ENCODE measurements at regions not wholly inside any gene's neighbourhood (a gene's known extent, or its start where the extent isn't known, plus 50 kb on each side); places are given as distances from the start of the nearest gene placed in this dataset.

DNA sequence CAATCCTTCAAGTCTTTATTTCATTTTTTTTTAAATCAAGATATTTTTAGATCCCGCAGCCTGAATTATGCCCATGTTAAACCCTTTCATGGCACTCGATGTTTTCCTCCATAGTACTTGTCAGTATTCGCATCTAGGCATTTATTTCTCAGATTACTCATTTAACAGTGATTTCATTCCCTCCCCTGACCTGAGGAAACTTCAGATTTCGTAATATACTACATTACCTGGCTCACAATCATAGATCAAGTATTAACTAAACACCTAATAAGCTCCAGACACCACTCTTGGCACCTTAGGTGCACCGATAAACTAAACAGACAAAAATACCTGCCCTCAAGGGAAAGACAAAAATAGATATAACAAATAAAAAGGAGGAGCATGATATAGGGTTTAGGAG, 413.2 kb upstream of the GJE1 start:
- no peak overlapping the region for H3K4me3 Mint-ChIP-seq
- H3K36me3 Mint-ChIP-seq (ENCODE audit: low read depth): peaks cover 2% of the 10 kb centered on the region
- ATAC-seq (no peak), DNase-seq (no peak)
- no peak overlapping the region for H3K27ac Mint-ChIP-seq
- no peaks in the 10 kb centered on the region for H3K9me3 ChIP-seq (ENCODE audit: control insufficient read depth, low read length, poor library complexity, severe bottlenecking)
- H3K27me3 Mint-ChIP-seq: peaks cover 10% of the 10 kb centered on the region
- peaks cover 5% of the 10 kb centered on the region for H3K4me1 Mint-ChIP-seq

DNA sequence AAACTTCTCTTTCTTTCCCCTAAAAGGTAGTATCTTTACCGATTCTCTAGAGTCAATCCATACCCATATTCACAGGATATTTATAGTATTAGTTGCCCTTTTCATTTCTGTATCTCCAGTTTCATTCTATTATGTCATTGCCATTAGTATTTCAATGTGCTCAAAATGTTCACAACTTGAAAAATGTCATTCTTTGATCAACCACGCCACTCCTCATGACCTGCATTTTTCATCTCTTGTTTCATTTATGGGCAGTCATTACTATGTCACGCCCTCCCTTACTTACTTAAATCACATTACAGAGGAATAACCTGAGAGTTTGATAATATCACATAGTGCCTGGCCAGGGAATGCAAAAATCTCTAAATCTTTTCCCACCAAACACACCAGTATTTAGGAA, 427.3 kb upstream of the GJE1 start:
- H3K27ac Mint-ChIP-seq: no peak overlapping the region
- no peaks in the 10 kb centered on the region for H3K9me3 ChIP-seq (ENCODE audit: control insufficient read depth, low read length, poor library complexity, severe bottlenecking)
- H3K36me3 Mint-ChIP-seq (ENCODE audit: low read depth): peaks cover 4% of the 10 kb centered on the region
- H3K4me1 Mint-ChIP-seq: peaks cover 2% of the 10 kb centered on the region
- no peak for ATAC-seq
- DNase-seq: no peak
- no peaks in the 10 kb centered on the region for H3K27me3 Mint-ChIP-seq
- no peak overlapping the region for H3K4me3 Mint-ChIP-seq

DNA sequence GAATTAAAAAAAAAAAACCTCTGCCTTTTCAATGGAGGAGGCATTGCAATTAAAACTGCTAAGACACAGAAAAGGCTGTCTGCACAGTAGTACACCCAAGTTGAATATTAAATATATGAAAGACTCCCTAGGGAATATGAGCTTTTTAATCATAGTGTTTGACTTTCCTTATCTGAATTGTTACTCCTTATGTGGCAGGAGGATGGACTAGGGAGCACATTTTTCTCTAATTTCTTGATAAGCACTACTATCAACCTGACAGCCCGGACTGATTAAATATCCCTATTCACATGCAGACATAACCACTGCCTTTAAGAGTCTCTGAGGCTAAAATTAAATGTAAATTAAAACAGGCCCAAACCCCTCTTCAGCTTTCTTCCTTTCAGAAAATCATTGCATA, 428.6 kb upstream of the GJE1 start:
- Mint-ChIP-seq H3K27ac (no peak overlapping the region), H3K27me3 (no peaks in the 10 kb centered on the region), H3K36me3 (ENCODE audit: low read depth) (peaks cover 2% of the 10 kb centered on the region), H3K4me1 (peaks cover 2% of the 10 kb centered on the region), H3K4me3 (no peak overlapping the region)
- no peak for ATAC-seq
- no peak for DNase-seq
- H3K9me3 ChIP-seq (ENCODE audit: control insufficient read depth, low read length, poor library complexity, severe bottlenecking): no peaks in the 10 kb centered on the region

GRCh38 chr6:141701732-141702131, 431.0 kb upstream of the GJE1 start:
- H3K9me3 ChIP-seq (ENCODE audit: control insufficient read depth, low read length, poor library complexity, severe bottlenecking): no peaks in the 10 kb centered on the region
- Mint-ChIP-seq H3K36me3 (ENCODE audit: low read depth) (no peaks in the 10 kb centered on the region), H3K4me3 (no peak overlapping the region), H3K27ac (no peak overlapping the region), H3K4me1 (peaks cover 2% of the 10 kb centered on the region), H3K27me3 (no peaks in the 10 kb centered on the region)
- ATAC-seq (no peak), DNase-seq (no peak)

DNA sequence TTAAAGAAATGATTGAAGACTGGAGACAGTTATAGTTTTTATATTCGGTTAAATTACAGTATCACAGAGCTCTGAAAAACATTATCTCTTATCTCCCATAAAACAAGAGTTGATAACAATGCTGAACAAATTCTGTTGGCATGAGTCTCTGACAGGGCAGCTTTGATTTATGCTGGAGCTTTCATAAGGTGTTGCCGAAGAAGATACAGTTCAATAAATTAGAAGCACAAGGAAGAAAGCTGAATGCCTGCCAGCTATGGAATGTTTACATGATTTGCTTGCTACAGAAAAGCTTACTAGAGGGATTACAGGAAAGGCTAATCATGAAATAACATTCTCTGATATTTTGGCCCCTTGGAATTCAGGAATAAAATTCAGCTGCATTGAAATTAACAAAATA, 431.9 kb upstream of the GJE1 start:
- Mint-ChIP-seq H3K27ac (no peak overlapping the region), H3K36me3 (ENCODE audit: low read depth) (no peaks in the 10 kb centered on the region), H3K4me1 (peaks cover 4% of the 10 kb centered on the region), H3K4me3 (no peak overlapping the region), H3K27me3 (no peaks in the 10 kb centered on the region)
- no peaks in the 10 kb centered on the region for H3K9me3 ChIP-seq (ENCODE audit: control insufficient read depth, low read length, poor library complexity, severe bottlenecking)
- DNase-seq (no peak), ATAC-seq (no peak)

DNA sequence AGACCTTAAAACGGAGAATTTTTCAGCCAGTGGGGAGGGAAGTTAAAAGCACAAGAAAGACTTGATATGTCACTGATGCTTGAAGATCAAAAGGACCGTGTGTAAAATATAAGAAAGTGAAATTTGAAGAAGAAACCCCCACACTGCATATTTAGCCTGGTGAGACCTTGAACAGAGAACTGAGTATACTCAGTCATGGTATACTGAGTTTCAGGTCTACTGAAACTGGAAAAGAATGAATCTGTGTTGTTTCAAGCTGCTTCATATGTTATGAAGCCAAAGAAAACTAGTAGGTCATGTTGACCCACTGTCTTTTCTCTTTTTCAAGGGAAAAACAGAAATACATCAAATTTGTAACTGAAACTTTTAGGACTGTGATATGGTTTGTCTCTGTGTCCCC, 443.8 kb upstream of the GJE1 start:
- Mint-ChIP-seq H3K4me3 (no peak overlapping the region), H3K27me3 (no peaks in the 10 kb centered on the region), H3K27ac (no peak overlapping the region), H3K36me3 (ENCODE audit: low read depth) (no peaks in the 10 kb centered on the region), H3K4me1 (no peaks in the 10 kb centered on the region)
- ATAC-seq (no peak), DNase-seq (no peak)
- H3K9me3 ChIP-seq (ENCODE audit: control insufficient read depth, low read length, poor library complexity, severe bottlenecking): no peaks in the 10 kb centered on the region

DNA sequence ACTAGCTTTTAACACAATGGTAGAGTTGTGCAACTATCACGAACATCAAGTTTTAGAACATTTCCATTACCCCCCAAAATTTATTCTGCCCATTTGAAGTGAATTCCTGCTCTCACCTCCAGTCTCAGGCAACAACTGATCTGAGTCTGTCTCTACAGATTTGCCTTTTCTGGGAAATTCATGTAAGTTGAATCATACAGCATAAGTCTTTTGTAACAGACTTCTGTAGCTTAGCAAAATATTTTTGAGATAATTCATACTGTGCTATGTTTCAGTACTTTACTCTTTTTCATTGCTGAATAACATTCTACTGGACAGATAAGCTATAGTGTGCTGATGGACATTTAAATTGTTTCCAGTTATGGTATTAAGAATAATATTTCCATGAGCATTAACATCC, 447.3 kb upstream of the GJE1 start:
- Mint-ChIP-seq H3K27me3 (no peaks in the 10 kb centered on the region), H3K4me1 (no peaks in the 10 kb centered on the region), H3K27ac (no peak overlapping the region), H3K36me3 (ENCODE audit: low read depth) (no peaks in the 10 kb centered on the region), H3K4me3 (no peak overlapping the region)
- no peaks in the 10 kb centered on the region for H3K9me3 ChIP-seq (ENCODE audit: control insufficient read depth, low read length, poor library complexity, severe bottlenecking)
- no peak for ATAC-seq
- DNase-seq: no peak

GRCh38 chr6:141682391-141682790, 450.3 kb upstream of the GJE1 start:
- H3K4me3 Mint-ChIP-seq: no peak overlapping the region
- H3K9me3 ChIP-seq (ENCODE audit: control insufficient read depth, low read length, poor library complexity, severe bottlenecking): no peaks in the 10 kb centered on the region
- ATAC-seq (no peak), DNase-seq (no peak)
- no peaks in the 10 kb centered on the region for H3K36me3 Mint-ChIP-seq (ENCODE audit: low read depth)
- H3K27me3 Mint-ChIP-seq: no peaks in the 10 kb centered on the region
- H3K4me1 Mint-ChIP-seq: peaks cover 5% of the 10 kb centered on the region
- H3K27ac Mint-ChIP-seq: no peak overlapping the region

DNA sequence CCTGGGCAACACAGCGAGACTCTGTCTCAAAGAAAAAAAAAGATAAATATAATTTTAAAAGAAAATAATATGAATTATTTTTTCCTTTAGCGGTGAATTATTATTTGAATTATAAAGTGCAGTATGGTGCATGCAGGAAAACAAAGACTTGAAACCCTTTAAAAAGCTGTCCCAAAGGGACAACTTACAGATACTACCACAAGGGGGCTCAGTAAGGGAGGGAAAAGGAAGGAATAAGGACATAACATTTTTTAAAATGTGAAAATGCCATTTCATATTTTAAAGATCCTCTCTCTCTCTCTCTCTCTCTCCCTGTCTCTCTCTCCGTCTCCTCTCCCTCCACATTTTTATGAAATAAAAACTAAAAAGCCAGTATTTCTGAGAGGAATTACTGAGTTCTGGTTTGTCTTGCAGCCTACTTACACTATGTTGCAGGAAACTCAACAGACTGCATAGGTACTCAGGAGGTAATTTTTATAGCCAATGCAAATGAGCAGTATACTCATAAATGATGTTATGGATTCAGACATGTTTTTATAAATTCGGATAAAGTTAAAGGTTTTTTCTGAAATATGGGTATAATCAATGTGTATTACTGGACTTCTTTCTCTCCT, 455.0 kb upstream of the GJE1 start:
- peak overlapping the region; percentile 27 for H3K27ac Mint-ChIP-seq
- DNase-seq: no peak
- H3K4me1 Mint-ChIP-seq: peaks cover 5% of the 10 kb centered on the region
- ATAC-seq: peak; percentile 36
- H3K27me3 Mint-ChIP-seq: peaks cover 2% of the 10 kb centered on the region
- H3K9me3 ChIP-seq (ENCODE audit: control insufficient read depth, low read length, poor library complexity, severe bottlenecking): no peaks in the 10 kb centered on the region
- no peaks in the 10 kb centered on the region for H3K36me3 Mint-ChIP-seq (ENCODE audit: low read depth)
- no peak overlapping the region for H3K4me3 Mint-ChIP-seq

DNA sequence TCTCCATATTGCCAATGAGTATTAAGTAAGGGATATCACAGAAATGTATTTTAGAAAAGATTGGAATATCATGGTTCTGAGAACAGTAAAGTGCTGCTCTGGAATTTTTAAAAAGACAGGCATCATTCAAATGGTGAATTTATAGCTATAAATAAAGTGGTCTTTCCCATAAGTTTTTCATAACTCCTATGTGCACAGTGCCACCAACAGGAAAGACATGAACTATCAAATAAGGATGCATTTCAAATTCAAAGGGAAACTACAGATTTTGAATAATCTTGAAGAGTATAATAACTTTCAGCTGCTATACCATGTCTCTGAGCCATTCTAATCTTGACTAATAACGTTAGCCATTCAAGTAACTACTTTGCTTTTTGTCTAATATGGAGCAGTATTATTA, 456.8 kb upstream of the GJE1 start:
- no peak overlapping the region for H3K4me3 Mint-ChIP-seq
- peaks cover 5% of the 10 kb centered on the region for H3K4me1 Mint-ChIP-seq
- H3K27ac Mint-ChIP-seq: no peak overlapping the region
- ATAC-seq (no peak), DNase-seq (no peak)
- no peaks in the 10 kb centered on the region for H3K9me3 ChIP-seq (ENCODE audit: control insufficient read depth, low read length, poor library complexity, severe bottlenecking)
- peaks cover 7% of the 10 kb centered on the region for H3K27me3 Mint-ChIP-seq
- no peaks in the 10 kb centered on the region for H3K36me3 Mint-ChIP-seq (ENCODE audit: low read depth)

- H3K27ac Mint-ChIP-seq: no peak overlapping the region
- DNase-seq (no peak), ATAC-seq (no peak)
- peaks cover 6% of the 10 kb centered on the region for H3K36me3 Mint-ChIP-seq (ENCODE audit: low read depth)
- no peaks in the 10 kb centered on the region for H3K4me1 Mint-ChIP-seq
- no peak overlapping the region for H3K4me3 Mint-ChIP-seq
- peaks cover 21% of the 10 kb centered on the region for H3K27me3 Mint-ChIP-seq
- no peaks in the 10 kb centered on the region for H3K9me3 ChIP-seq (ENCODE audit: control insufficient read depth, low read length, poor library complexity, severe bottlenecking)
Observed at GRCh38 chr6:141669141-141669540, 463.6 kb upstream of the GJE1 start.

- H3K4me3 Mint-ChIP-seq: no peak overlapping the region
- no peak overlapping the region for H3K27ac Mint-ChIP-seq
- peaks cover 20% of the 10 kb centered on the region for H3K27me3 Mint-ChIP-seq
- DNase-seq (no peak), ATAC-seq (no peak)
- H3K36me3 Mint-ChIP-seq (ENCODE audit: low read depth): peaks cover 6% of the 10 kb centered on the region
- no peaks in the 10 kb centered on the region for H3K9me3 ChIP-seq (ENCODE audit: control insufficient read depth, low read length, poor library complexity, severe bottlenecking)
- H3K4me1 Mint-ChIP-seq: no peaks in the 10 kb centered on the region
Observed at GRCh38 chr6:141667580-141668309, 465.0 kb upstream of the GJE1 start.

DNA sequence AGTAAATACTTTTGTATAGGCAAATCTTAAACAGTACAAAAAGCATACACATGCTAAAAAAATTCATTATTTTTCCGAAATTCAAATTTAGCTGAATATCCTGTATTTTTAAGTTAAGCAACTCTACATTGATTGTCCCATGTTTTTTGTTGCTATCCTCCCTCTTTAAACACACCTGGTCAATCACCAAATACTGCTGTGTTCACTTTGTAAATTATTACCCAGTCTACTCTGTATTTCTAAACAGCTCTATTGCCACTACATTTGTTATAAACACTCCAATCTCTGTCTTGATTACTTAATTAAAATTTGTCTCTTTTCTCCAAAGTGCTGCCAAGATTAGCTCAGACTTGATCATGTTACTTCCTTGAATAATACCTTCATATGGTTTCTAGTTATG, 466.5 kb upstream of the GJE1 start:
- H3K27me3 Mint-ChIP-seq: peaks cover 14% of the 10 kb centered on the region
- no peaks in the 10 kb centered on the region for H3K9me3 ChIP-seq (ENCODE audit: control insufficient read depth, low read length, poor library complexity, severe bottlenecking)
- ATAC-seq (no peak), DNase-seq (no peak)
- H3K36me3 Mint-ChIP-seq (ENCODE audit: low read depth): peaks cover 6% of the 10 kb centered on the region
- no peak overlapping the region for H3K27ac Mint-ChIP-seq
- no peak overlapping the region for H3K4me3 Mint-ChIP-seq
- H3K4me1 Mint-ChIP-seq: no peaks in the 10 kb centered on the region

GRCh38 chr6:141664744-141665143, 468.0 kb upstream of the GJE1 start:
- no peaks in the 10 kb centered on the region for H3K4me1 Mint-ChIP-seq

More at GRCh38 chr6:141664744-141665143, 468.0 kb upstream of the GJE1 start:
- no peak for DNase-seq
- H3K36me3 Mint-ChIP-seq (ENCODE audit: low read depth): peaks cover 6% of the 10 kb centered on the region
- peaks cover 14% of the 10 kb centered on the region for H3K27me3 Mint-ChIP-seq
- no peak for ATAC-seq
- H3K27ac Mint-ChIP-seq: no peak overlapping the region
- no peak overlapping the region for H3K4me3 Mint-ChIP-seq
- H3K9me3 ChIP-seq (ENCODE audit: control insufficient read depth, low read length, poor library complexity, severe bottlenecking): no peaks in the 10 kb centered on the region

All from T-helper 17 cell (primary cell).